ENCODE measurements at regions not wholly inside any gene's neighbourhood (a gene's known extent, or its start where the extent isn't known, plus 50 kb on each side); places are given as distances from the start of the nearest gene placed in this dataset.

DNA sequence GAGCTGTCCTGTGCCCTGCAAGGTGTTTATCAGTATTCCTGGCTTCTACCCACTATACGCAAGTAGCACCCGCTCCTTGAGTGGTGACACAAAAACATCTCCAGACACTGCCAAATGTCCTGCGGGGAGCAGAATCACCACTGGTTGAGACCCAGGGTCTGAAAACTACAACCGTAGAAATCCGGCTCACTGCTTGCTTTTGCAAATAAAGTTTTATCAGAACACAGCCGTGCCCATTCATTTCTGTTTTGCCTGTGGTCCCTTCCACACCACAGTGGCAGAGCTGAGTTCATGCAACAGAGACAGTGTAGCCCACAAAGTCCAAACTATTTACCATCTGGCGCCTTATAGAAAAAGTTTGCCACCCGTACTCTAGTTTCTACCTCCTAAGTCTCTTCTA, 125.7 kb upstream of the DIO3 start:
- DNase-seq = no peak

DNA sequence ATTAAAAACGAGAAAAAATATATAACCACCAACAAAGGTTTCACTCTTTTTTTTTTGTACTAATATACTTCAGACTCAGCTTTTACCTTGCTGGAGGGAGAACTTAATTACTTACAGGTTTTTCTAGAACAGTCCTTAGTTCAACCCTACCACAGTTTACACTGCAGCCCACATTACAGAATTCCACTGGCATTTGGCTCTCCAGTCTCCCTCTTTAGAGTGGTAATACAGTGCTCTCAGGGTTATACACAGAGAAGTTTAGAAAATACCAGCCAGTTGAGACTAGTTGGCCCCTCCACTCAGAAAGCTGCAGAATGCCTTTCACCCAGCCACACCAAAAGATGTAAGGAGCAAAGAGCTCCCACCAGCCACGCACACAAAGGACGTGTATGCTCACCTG, 122.3 kb upstream of the DIO3 start:
- DNase-seq = no peak

DNA sequence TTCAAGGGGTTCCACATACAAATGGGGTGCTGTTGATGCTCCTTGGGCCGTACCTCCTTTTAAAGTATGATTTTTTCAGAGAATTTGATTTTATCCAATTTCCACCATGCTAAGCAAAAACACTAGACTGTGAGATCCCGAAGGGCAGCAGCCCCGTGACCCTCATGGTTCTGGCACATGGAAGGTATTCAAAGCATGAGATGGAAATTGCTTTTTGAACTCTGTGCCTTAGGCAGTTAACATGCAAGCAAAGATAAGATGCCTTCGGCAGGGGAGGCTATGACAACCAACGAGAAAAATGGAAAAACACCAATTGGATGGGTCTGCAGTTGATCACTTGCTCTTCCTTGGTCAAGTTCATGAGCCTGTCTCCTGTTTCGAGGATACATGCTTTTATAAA, 120.8 kb upstream of the DIO3 start:
- no peak for DNase-seq

DNA sequence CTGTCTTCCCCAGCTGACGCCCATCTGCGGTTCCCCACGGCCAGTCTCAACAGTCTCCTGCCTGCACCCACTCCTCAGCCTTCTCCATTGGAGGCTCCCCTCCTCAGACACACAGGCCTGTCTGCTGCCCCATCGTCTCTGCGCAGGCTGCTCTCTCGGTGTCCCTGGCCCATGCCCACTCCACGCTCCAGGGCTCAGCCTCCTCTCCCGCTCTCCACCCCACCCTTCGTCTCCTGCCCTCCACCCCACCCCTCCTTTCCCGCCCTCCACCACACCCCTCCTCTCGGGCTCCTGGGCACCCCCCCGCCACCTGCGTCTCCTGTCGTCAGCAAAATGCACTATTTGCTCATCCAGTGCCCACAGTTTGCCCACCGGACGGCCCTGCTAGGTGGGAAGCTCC, 119.6 kb upstream of the DIO3 start:
- DNase-seq = no peak

DNA sequence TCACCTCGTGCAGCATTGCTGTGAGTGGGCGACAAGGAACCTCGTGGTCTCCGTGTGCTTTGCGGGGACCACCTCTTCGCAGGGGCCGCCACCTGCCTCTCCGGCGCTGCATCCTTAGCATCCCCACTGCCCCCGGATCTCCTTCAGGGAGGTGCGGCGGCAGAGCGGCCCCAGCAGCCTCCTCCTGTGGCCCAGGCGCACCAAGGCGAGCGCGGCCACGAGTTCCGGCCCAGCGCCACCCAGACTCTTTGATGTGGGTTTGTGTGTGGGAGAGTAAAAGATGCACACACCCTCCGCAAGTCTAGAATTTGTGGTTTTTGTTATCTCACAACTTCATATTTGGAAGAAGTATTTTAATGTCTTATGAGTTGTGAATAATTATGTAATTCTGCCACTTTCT, 118.8 kb upstream of the DIO3 start:
- no peak for DNase-seq

DNA sequence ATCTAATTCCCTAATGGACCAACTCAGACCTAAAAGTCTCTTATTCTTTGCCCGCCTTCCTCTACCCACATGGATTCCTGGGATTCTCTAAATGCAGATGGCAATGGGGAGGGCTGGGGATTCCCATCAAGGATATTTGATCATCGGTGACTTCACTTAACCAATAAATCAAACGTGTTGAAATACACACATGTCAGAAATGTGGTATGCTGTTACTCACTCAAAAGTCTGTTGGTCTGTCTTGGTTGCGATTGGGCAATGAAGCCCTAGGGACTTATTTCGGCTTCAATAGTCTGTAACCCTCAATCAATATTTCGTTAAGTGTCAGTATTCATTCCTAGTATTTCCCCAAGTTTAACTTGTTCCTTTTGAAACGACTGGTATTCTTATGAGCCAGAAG, 117.2 kb upstream of the DIO3 start:
- DNase-seq = no peak

DNA sequence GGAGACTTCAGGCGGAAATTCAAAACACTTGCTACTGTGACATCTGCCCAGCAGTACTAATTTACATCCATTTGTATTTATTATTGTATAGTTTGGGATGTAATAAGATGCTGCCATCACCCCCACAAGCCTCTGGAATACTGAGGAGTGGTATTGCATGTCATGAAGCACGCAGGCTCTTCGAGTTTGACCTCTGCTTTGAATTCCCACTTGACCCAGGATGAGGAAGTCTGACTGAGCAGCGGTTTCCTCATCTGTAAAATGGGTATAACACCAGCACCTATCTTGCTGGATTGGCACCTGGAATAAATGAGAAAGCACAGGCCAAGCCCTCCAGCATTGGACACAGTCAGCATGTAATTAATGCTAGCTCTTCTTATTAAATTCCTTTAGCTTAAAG, 116.0 kb upstream of the DIO3 start:
- no peak for DNase-seq

DNA sequence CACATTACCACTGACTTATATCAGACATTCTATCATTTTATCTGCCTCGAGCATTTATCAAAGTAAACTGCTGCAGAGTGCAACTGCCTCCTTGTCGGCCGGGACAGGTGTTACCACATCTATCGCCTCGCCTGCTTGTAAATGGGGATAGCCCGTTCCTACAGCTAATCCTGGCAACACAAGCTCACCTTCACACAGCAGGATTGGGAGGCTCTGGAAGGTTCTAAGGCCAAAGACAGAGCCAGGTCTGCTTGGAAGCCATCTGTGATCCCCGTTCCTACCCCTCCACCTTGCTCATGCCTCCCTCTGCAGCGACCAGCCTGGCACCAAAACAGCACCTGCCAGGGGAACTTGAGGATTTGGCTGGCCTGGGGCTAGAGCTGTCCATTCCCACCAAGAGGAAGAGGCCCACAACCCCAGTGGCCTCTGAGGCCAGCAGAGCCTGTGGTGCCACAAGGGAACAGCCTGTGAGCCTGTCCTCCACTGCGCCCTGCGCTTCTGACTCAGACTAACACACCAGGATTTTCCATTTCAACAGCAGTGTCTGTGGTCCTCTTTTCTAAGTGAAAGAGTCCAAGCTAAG, 114.8 kb upstream of the DIO3 start:
- no peak for DNase-seq

DNA sequence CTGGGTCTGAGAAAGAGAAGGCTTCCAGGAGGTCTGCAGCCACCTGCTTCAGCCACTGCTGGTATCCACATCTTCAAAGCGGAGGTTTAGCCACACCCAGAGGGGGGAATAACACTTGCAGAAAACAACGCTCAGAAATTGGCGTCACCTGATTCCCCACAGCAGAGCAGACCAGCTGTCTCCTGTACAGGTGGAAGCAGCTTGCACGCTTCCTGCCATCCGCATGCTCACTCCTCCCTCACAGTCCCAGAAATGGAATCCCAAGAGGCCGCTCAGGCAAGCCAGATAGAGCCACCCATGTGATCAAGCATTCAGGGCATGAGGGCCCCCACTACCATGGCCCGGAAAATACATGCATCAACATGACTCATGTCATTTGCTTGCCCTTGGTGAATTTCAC, 112.2 kb upstream of the DIO3 start:
- DNase-seq = no peak

DNA sequence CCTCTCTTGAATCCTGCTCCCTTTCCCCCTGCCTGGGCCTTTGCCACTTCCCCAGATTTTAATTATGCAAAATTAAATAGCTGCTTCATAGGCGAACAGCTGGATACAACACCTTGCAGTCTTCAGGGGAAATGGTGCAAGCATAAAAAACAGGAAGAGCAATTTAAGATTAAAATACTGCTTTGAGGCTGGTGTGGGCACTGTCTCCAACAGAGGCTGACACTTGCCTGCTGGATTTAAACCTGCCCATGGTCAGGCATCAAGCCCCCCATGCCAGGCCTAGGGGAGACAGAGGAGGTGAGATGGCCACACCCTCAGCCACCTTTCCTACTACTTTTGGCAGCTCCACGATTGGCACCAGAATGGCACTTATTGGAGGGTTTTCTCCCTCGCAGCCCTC, 110.1 kb upstream of the DIO3 start:
- no peak for DNase-seq

DNA sequence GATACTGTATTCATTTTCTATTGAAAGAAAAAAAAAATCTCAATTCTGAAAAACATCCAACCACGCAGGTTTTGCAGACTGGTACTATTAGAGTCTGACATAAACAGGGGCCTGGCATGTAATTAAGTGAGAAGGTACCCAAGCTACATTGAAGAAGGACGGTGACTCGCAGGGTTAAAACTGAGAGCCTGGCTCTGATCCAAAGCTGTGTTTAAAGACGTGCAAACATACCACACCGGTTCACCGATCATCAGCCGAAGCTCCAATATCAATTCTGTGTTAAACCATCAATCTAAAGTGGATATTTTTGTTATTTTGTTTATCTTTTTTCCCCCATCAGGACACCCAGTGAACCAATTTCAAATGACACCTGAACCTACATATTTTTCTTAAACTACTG, 108.1 kb upstream of the DIO3 start:
- DNase-seq = no peak

DNA sequence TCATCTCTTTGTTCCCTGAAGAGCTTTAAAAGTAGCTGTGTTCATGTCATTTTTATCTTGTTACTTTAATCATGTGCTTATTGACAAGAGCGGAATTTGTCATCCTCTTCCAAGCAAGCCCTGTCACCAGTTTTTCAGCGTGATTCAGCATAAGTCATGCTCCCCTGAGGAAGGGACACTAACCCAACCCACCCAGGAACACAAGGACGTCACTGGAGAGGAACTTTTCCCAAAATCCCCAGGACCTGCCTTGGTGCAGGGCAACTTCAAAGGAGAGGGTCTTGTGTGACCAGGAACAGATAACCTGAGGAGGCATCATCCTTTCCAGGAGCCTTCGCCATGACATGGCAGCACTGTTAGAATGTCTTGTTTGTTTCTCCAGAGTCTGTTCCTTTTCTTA, 107.1 kb upstream of the DIO3 start:
- DNase-seq = no peak

DNA sequence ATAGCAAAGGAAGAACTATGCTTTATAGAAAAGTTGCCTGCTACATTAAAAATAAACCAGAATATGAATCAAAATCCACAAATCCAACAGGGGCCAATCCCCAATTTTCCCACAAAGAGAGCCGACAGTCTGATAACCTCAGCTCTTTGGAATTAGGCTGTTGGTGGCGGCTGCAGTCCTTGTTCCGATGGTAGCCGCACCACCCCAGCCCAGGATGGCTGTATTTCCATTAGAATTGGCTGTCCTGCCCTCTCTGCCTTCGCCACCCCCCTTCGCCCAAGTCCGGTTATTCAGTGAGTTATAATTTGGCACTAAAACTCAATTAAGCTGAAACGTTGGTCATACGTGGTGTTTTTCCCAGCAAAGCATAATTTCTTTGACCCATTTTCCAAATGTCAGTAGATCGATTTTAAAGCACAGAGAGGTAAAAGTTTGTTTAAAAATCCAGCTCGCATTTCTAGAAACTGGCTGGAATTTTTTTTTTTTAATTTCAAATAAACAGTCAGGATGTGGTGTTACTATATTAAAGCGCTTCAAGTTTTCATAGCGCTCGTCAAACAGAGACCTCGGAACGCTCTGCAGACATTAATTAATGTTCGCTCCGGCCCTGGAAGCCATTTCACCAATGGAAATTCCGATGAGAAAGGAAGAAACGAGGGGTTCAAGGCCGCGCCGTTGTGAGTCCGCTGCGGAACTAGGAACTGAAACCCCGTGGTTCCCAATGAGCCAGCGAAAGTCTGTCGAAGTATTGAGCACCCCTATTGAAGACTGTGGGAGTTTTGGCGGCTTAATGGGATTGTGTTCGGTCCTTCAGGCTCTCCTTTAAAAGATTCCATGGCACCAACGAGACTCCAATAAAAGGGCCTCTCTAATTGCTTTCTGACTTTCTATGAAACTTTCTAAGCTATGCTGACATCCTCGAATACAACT, 104.8 kb upstream of the DIO3 start:
- no peak for DNase-seq

DNA sequence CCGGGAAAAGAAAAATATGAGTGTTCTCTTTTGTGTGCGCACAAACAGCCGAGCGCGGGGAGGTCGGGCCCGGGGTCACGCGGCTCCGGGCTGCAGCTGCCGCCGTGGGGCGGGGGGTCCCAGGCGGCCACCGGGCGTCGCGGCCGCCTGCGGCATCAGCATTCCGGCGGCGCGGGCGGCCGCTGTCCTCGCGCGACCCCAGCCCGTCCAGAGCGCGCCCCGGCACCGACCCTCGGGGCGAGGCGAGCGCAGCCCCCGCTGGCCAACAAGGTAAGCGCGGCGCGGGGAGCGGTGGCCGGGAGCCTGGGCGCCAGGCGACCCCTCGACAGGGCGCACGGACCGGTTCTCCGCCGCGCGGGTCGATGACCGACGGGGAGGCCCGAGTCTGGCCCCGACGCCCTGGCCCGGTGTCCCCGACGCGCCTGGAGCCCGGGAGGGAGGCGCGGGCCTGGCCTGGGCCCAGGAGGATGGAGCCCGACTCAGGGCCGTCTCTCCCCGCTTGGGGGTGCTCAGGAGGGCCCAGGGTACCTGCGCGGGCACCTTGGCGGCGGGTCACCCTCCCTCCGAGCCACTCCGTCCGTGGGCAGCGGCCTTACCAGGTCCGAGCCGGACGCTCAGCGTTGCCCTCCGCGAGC, 103.9 kb upstream of the DIO3 start:
- no peak for DNase-seq

DNA sequence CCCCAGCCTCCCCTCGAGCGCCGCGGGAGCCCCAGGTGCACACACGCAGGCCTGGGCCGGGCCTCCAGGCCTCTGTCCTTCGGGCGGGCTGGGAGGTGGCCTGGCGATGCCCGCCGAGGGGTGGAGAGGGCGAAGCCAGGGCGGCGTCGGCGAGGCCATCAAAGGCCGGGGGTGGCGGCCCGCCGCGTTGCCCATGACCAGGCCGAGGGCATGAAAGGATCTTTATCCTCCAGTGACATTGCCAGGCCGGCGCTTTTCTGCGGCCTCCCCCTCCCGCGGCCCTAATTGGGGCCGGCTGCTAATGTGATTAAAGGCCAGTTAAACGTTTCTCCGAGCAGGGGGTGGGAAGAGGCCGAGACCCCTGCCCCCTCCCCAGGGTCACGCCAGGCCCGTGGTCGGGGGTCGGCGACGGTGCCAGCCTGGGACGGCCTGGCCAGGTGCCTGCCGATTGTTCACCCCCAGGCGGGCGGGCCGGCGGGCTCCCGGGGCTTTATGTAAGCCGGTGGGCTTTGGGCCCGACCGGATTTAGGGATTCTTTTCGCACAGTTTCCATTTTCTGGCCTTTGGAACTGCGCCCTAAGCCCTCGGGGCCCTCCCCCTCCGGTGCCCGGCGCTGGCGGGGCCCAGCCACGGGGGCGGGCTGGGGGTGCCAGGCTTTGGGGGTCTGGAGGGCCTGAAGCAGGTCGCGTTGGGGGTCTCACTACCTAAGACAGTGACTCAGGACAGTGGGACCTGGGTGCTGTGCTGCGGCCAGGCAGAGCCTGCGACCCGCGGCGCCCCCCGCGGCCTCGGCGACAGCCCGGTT, 103.2 kb upstream of the DIO3 start:
- no peak for DNase-seq

DNA sequence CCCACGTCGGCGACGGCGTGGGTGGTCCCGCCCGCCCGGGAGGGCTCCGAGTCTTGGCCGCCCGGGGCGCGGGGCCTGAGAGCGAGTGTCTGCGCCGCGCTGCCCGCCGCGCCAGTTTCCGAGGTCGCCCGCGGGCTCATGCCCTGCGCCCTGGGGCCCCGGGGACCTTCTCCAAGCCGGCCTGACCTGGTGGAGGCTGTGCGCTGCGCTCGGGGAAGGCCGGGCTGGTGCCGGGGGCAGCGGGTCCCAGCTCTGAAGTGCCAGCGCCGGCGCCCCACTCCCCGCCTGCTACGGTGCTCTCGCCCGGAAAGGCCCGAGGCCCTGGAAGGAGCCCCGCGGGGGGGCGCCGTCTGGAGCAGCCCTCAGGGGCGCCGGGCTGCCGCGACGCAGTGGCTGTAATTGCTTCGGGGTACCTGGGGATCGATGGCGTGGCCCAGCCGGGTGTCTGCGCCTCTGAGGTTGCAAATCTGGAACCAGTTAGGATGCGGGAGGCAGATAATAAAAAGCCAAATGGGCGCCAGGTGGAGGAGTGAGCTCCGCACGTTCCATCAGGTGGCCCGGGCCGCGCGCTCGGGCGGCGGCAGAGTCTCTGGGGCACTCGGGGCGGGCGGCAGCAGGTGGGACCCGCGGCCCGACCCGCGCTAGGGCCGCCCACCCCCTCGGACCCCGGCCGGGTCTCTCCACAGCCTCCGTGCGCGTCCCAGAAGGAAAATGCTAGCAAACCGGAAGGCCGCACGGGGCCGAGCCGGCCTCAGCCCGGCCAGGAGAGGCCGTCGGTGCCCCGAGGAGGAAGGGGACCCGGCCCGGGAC, 102.3 kb upstream of the DIO3 start:
- no peak for DNase-seq

DNA sequence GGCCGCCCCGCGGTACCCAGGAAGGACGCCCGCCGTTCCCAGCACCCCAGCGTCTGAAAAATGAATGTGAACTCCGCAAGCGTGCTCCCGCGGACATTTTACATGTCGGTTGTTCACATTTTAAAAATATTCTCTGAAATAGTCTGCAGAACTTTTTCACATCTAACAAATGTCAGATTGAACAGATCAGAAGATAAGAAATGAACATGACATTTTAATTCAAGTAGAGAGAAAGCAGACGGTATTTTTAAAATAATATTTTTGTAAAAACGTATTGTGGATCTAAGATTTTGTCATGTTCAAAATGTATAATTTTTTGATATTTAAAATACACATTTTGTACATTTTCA, 101.8 kb upstream of the DIO3 start:
- DNase-seq = no peak

DNA sequence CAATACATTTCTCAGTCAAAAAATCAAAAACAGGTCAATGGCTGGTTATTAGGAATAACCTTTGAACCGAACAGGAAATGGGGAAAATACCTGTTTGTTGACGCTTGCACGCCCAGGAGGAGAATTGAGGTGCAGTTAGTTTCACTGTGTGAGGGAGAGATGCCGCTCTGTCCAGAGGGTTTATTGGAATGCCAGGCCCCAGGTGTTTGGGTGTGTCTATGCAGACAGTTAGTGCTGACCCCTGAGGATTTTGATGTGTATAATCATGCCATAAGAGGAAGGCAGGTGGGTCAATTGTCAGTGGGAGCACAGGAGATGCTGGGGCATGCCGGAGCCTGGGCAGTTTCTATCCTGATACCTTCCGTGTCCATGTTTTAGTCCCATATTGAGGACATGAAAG, 100.8 kb upstream of the DIO3 start:
- no peak for DNase-seq

DNA sequence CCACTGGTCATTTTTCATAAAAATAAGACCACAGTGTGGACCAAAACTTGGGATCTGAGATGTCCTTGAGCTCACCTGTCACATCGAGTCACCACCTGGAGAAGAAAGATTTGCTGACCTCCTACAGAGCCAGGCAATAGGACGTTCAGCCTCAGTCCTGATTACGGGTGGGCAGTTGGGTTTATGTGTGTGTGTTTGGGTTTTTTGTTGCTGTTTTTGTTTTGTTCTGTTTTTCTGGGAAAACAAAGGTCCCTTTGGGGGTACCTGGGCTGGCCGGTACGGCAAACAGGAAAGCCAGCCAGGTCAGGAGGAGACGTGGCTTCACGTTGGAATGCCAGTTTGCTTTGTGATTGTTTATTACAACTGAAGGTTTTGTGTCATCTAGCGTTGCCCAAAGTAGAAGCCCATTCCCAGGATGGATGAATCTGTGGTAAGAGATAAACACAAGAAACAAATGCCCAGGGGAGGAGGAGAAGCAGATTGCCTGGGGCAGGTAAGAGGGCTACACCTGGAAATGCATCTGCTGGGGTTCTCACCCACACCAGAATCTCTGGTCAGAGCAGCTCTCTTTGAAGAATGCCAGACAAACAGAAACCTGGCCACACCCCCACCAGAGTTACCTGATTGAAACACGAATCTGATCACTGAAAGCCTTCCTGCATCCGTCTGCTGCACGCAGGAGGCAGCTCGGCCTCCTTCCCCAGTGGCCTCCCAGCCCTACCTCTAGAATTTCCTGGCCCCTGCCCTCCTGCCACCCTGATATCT, 100.1 kb upstream of the DIO3 start:
- DNase-seq = no peak

DNA sequence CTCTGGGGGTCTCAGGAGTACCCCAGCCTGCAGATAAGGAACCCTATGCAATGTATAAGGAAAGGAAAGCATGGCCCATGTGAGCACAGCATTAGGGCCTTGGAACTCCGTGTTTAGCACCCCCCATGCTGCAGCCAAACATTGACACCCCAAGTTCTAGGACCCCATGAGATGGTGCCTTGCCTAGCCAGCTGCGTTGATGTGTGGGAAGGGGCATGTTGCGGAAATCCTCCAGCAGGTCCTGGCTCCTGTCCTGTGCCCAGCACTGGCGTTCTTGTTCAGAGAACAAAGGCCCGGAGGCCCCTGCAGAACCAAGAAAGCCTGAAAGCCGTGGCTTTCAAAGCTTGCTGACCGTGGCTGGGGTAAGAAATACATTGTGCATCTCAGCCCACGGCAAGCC, 99.4 kb upstream of the DIO3 start:
- no peak for DNase-seq

DNA sequence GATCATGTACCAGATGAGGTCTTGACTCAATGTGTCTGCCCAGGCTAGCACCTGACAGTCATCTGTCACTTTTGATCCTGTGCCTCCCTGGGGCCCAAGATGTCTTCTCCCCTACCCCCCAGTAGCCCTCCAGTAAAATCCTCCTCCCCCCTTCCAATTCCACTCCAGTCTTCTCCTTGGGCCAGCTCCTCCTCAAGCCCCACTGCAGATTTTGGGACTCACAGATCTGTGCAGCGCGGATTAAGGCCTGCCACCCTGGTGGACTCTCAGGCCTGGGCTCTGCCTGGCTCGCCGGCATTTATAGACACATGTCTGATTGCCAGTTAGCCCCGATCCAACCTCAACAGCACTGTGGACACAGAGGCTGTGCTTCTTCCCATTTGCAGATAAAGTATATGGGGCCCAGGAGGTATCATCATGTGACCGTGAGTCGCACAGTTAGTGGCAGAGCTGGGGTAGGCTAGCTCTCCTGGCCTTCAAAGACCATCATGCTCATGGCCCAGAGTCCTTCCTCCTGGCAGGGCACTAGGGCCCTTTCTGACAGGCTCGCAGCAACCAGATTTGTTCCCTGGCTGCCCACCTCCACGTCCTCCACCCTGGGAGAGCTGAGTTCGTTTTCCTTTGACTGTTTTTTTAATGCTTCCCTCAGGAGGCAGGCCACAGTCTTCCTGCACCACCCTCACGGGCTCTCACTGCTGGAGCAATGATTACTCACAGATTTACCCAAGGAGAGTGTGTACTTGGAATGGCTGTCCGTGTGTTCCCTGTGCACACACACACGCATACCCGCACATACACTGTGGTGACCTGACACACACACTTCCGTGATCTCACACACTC, 98.3 kb upstream of the DIO3 start:
- DNase-seq = no peak

All from NCI-H1092 treated with DMSO at 0.1 percent for 48 hours (cell line).